NB4 (cell line): ENCODE measurements at regions not wholly inside any gene's neighbourhood (a gene's known extent, or its start where the extent isn't known, plus 50 kb on each side); places are given as distances from the start of the nearest gene placed in this dataset.

ENCODE experiments used
- MAX ChIP-seq: IDR thresholded peaks from 2 replicates; pipeline ENCODE4 v1.6.1; 2011; ENCODE audit warnings: low read depth, low read length
- POLR2A ChIP-seq: IDR thresholded peaks from 2 replicates; pipeline ENCODE4 v1.6.1; 2011; ENCODE audit warnings: mild to moderate bottlenecking; ENCODE audit not compliant: insufficient read length; ENCODE audit errors: extremely low read depth
- TF ChIP-seq, protein P1 (sequence below): IDR thresholded peaks from one replicate; pipeline ENCODE4 v1.5.1; 2012; ENCODE audit warnings: low read depth, low read length

- TF ChIP-seq, protein P1, sequence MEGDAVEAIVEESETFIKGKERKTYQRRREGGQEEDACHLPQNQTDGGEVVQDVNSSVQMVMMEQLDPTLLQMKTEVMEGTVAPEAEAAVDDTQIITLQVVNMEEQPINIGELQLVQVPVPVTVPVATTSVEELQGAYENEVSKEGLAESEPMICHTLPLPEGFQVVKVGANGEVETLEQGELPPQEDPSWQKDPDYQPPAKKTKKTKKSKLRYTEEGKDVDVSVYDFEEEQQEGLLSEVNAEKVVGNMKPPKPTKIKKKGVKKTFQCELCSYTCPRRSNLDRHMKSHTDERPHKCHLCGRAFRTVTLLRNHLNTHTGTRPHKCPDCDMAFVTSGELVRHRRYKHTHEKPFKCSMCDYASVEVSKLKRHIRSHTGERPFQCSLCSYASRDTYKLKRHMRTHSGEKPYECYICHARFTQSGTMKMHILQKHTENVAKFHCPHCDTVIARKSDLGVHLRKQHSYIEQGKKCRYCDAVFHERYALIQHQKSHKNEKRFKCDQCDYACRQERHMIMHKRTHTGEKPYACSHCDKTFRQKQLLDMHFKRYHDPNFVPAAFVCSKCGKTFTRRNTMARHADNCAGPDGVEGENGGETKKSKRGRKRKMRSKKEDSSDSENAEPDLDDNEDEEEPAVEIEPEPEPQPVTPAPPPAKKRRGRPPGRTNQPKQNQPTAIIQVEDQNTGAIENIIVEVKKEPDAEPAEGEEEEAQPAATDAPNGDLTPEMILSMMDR, result no peak
- no peak for TF ChIP-seq POLR2A
- no peak for TF ChIP-seq MAX
Measured at GRCh38 chr3:43854283-43854682, 163.5 kb downstream of the ABHD5 start.
